A549 (cell line): ENCODE measurements at regions not wholly inside any gene's neighbourhood (a gene's known extent, or its start where the extent isn't known, plus 50 kb on each side); places are given as distances from the start of the nearest gene placed in this dataset.

Experiments
- BHLHE40 ChIP-seq: IDR thresholded peaks from 2 replicates; pipeline ENCODE4 v1.6.1; 2012; ENCODE audit warnings: low read depth, low read length, inconsistent platforms
- CHD2 ChIP-seq: fragments of 150-350 bp; IDR thresholded peaks from 2 replicates; pipeline ENCODE4 v1.6.1; 2014; ENCODE audit warnings: low read length; ENCODE audit not compliant: partially characterized antibody
- CTCF ChIP-seq: fragments of >200 bp; sonication (Bioruptor Twin); formaldehyde crosslinking; IDR thresholded peaks from 3 replicates; pipeline ENCODE4 v1.5.1; 2016
- EP300 ChIP-seq, 2 experiments: fragments of >200 bp; sonication (Bioruptor Twin); formaldehyde crosslinking; IDR thresholded peaks; 2 replicates in 1 of 2; 3 replicates in 1 of 2; pipeline ENCODE4 v1.6.1; 2016 to 2017
- FOSL2 ChIP-seq, 2 experiments: fragments of 450-650 bp in 1 of 2; fragments of >200 bp in 1 of 2; sonication (Bioruptor Twin) in 1 of 2; formaldehyde crosslinking; IDR thresholded peaks; 2 replicates each; pipeline versions ENCODE4 v1.5.0 to v1.6.1; 2016 to 2020; ENCODE audit warnings: mild to moderate bottlenecking in 1 of 2, moderate library complexity in 1 of 2
- HMGXB4 ChIP-seq: fragments of 250-450 bp; sonication (Bioruptor Pico); IDR thresholded peaks from 2 replicates; pipeline ENCODE4 v1.5.0; 2021; ENCODE audit warnings: mild to moderate bottlenecking, moderate library complexity, borderline replicate concordance
- JUNB ChIP-seq: fragments of >200 bp; sonication (Bioruptor Twin); formaldehyde crosslinking; IDR thresholded peaks from 2 replicates; pipeline ENCODE4 v1.6.1; 2016
- KDM1A ChIP-seq: fragments of 200-600 bp; sonication (generic); IDR thresholded peaks from 2 replicates; pipeline ENCODE4 v1.6.1; 2016; ENCODE audit warnings: low read depth, mild to moderate bottlenecking
- KDM5A ChIP-seq: fragments of 200-600 bp; sonication (generic); IDR thresholded peaks from 2 replicates; pipeline ENCODE4 v1.6.1; 2016; ENCODE audit warnings: antibody characterized with exemption, mild to moderate bottlenecking
- POLR2A ChIP-seq: IDR thresholded peaks from 2 replicates; pipeline ENCODE4 v1.6.1; 2012; ENCODE audit warnings: mild to moderate bottlenecking, low read length
- RARB ChIP-seq: fragments of 250-450 bp; sonication (Bioruptor Pico); IDR thresholded peaks from 2 replicates; pipeline ENCODE4 v1.8.0; 2021; ENCODE audit warnings: mild to moderate bottlenecking, moderate library complexity
- SREBF2 ChIP-seq: fragments of 450-650 bp; IDR thresholded peaks from 2 replicates; pipeline ENCODE4 v1.6.1; 2014; ENCODE audit warnings: mild to moderate bottlenecking, moderate library complexity
- TP53 ChIP-seq: fragments of 250-450 bp; sonication (Bioruptor Pico); IDR thresholded peaks from 2 replicates; pipeline ENCODE4 v1.5.0; 2021; ENCODE audit warnings: mild to moderate bottlenecking, moderate library complexity
- TF ChIP-seq, protein P1 (sequence below): fragments of 450-650 bp; IDR thresholded peaks from 2 replicates; pipeline ENCODE4 v1.6.1; 2014; ENCODE audit warnings: antibody characterized with exemption

DNA sequence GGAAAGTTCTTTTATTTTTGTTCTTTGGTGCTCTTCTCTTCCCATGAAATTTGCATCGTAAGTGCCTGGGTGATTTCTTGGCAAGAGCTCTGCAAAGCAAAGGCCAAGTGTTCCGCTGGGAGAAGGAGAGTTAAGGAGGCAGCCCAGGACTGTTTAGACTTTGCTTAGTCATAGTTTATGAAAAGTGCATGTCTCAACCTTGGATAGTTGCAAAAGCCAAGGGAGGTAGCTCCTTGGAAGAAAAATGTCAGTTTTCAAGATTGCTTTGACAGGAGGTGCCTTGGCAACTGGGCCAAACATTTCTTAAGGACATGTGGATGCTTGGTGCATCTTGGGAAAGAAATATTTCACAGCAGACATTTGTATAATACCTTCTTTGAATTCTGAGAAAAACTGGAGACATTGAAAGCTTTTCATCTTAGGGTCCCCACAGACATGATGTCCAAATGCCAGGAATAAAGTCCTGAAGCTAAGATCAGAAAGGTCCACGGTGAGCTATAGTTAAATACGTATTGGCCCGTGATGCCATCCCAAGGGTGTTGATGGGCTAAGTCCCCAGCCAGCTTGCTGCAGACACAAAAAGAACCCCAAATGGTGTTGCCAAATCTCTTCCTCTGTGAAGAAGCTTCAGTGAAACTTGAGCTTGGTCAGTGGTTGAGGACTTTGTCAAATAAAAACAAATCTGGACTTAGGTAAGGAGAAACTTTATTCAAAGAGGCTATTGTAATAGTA is 96.3 kb upstream of the THUMPD2 start:
- TF ChIP-seq EP300 (IDR thresholded peaks at IDR 0.05) (no peak), CTCF (no peak), POLR2A (no peak), BHLHE40 (no peak), TP53 (CRISPR knock-in tag) (no peak), FOSL2 (IDR thresholded peaks at IDR 0.05) (no peak), FOSL2 (CRISPR knock-in tag; IDR thresholded peaks at IDR 0.05) (peak; percentile 61), SREBF2 (no peak), HMGXB4 (no peak), JUNB (no peak), KDM1A (no peak), KDM5A (no peak), RARB (CRISPR knock-in tag) (no peak), CHD2 (no peak)
- TF ChIP-seq, protein P1, sequence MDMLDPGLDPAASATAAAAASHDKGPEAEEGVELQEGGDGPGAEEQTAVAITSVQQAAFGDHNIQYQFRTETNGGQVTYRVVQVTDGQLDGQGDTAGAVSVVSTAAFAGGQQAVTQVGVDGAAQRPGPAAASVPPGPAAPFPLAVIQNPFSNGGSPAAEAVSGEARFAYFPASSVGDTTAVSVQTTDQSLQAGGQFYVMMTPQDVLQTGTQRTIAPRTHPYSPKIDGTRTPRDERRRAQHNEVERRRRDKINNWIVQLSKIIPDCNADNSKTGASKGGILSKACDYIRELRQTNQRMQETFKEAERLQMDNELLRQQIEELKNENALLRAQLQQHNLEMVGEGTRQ = no peak
